Esophagus (tissue), 2 donors: ENCODE measurements at regions not wholly inside any gene's neighbourhood (a gene's known extent, or its start where the extent isn't known, plus 50 kb on each side); places are given as distances from the start of the nearest gene placed in this dataset.

Experiments used
- H3K27ac ChIP-seq, 2 donors: one replicate each; pipeline ENCODE4 v1.5.1; 2013; ENCODE audit warnings: low read depth in 2 of 2, mild to moderate bottlenecking in 2 of 2, inconsistent platforms in 1 of 2, low read length in 1 of 2, moderate library complexity in 1 of 2
- H3K27me3 ChIP-seq, 2 donors: one replicate each; pipeline ENCODE4 v1.6.1; 2013; ENCODE audit warnings: low read length in 2 of 2, control low read depth in 1 of 2, mild to moderate bottlenecking in 1 of 2; ENCODE audit not compliant: insufficient read depth in 2 of 2, control insufficient read depth in 1 of 2
- H3K36me3 ChIP-seq, 2 donors: one replicate each; pipeline ENCODE4 v1.6.1; 2013; ENCODE audit warnings: low read length in 1 of 2; ENCODE audit not compliant: control insufficient read depth in 2 of 2, insufficient read depth in 2 of 2
- H3K4me1 ChIP-seq, 2 donors: one replicate each; pipeline ENCODE4 v1.6.1; 2013; ENCODE audit warnings: low read length in 1 of 2; ENCODE audit not compliant: control insufficient read depth in 2 of 2, insufficient read depth in 2 of 2
- H3K4me3 ChIP-seq, 2 donors: one replicate each; pipeline ENCODE4 v1.5.1; 2013; ENCODE audit warnings: low read length in 2 of 2, mild to moderate bottlenecking in 2 of 2, low read depth in 1 of 2, moderate library complexity in 1 of 2
- H3K9me3 ChIP-seq, 2 donors: one replicate each; pipeline ENCODE4 v1.6.1; 2013; ENCODE audit warnings: mild to moderate bottlenecking in 2 of 2, low read depth in 1 of 2, low read length in 1 of 2, moderate library complexity in 1 of 2; ENCODE audit not compliant: control insufficient read depth in 2 of 2, insufficient read depth in 1 of 2
- WGBS, 2 donors: extraction: QIAGEN DNeasy Blood & Tissue Kit; methylation state at CpG; one replicate each; pipeline ENCODE4 v1.1.7; 2013; 5-methylcytosine and 5-hydroxymethylcytosine counted together
- donor health status: healthy with polysubstance abuse.
- donor health status: Bipolar disorder and iron deficiency.

- Histone ChIP-seq H3K27me3 (peaks cover 0 to 2% of the 10 kb centered on the region in 2 donors), H3K4me3 (no peak overlapping the region), H3K9me3 (no peaks in the 10 kb centered on the region), H3K27ac (no peak overlapping the region), H3K36me3 (no peaks in the 10 kb centered on the region), H3K4me1 (no peaks in the 10 kb centered on the region)
- WGBS, 2 donors, result 41 to 46% methylated on average over 2 of the region's 2 CpGs
Observed at GRCh38 chr4:187098429-187098828, 374.8 kb upstream of the FAT1 start.

- Histone ChIP-seq H3K27me3 (no peaks in the 10 kb centered on the region), H3K9me3 (no peaks in the 10 kb centered on the region), H3K4me3 (no peak overlapping the region), H3K36me3 (no peaks in the 10 kb centered on the region), H3K27ac (no peak overlapping the region), H3K4me1 (no peaks in the 10 kb centered on the region)
- WGBS, 2 donors, result 81 to 85% methylated on average over 4 of the region's 4 CpGs
Observed at GRCh38 chr4:187103351-187103750, 379.7 kb upstream of the FAT1 start.

- Histone ChIP-seq H3K36me3 (no peaks in the 10 kb centered on the region), H3K27me3 (no peaks in the 10 kb centered on the region), H3K4me1 (no peaks in the 10 kb centered on the region), H3K27ac (no peak overlapping the region), H3K4me3 (no peak overlapping the region), H3K9me3 (no peaks in the 10 kb centered on the region)
- WGBS, 2 donors, result 81 to 91% methylated on average over 3 of the region's 3 CpGs
Observed at GRCh38 chr4:187108845-187109244, 385.2 kb upstream of the FAT1 start.

GRCh38 chr4:187109636-187110035 is 386.0 kb upstream of the FAT1 start:
- H3K9me3 ChIP-seq, result no peaks in the 10 kb centered on the region
- H3K27me3 ChIP-seq, result no peaks in the 10 kb centered on the region
- H3K4me3 ChIP-seq, result no peak overlapping the region
- WGBS, 2 donors, result 86 to 90% methylated on average over 7 of the region's 7 CpGs
- H3K27ac ChIP-seq, result no peak overlapping the region
- no peaks in the 10 kb centered on the region for H3K36me3 ChIP-seq
- no peaks in the 10 kb centered on the region for H3K4me1 ChIP-seq

GRCh38 chr4:187118166-187118565 is 394.5 kb upstream of the FAT1 start:
- H3K9me3 ChIP-seq, result no peaks in the 10 kb centered on the region
- 77 to 83% methylated on average over 4 of the region's 4 CpGs for WGBS, 2 donors

GRCh38 chr4:187118602-187119120 is 395.0 kb upstream of the FAT1 start:
- H3K27me3 ChIP-seq, result no peaks in the 10 kb centered on the region
- H3K27ac ChIP-seq, result no peak overlapping the region
- no peaks in the 10 kb centered on the region for H3K4me1 ChIP-seq
- no peaks in the 10 kb centered on the region for H3K9me3 ChIP-seq
- no peaks in the 10 kb centered on the region for H3K36me3 ChIP-seq
- no peak overlapping the region for H3K4me3 ChIP-seq
- WGBS, 2 donors, result 85% methylated on average over 1 of the region's 1 CpG

More at GRCh38 chr4:187118166-187118565, 394.5 kb upstream of the FAT1 start:
- Histone ChIP-seq H3K4me3 (no peak overlapping the region), H3K4me1 (no peaks in the 10 kb centered on the region), H3K36me3 (no peaks in the 10 kb centered on the region), H3K27ac (no peak overlapping the region), H3K27me3 (no peaks in the 10 kb centered on the region)

- Histone ChIP-seq H3K4me1 (no peaks in the 10 kb centered on the region), H3K9me3 (no peaks in the 10 kb centered on the region), H3K4me3 (no peak overlapping the region), H3K27ac (no peak overlapping the region), H3K27me3 (no peaks in the 10 kb centered on the region), H3K36me3 (no peaks in the 10 kb centered on the region)
- WGBS, 2 donors, result 81 to 85% methylated on average over 12 of the region's 12 CpGs
Observed at GRCh38 chr4:187124331-187124730, 400.7 kb upstream of the FAT1 start.

GRCh38 chr4:187125062-187125461 is 401.4 kb upstream of the FAT1 start:
- 95 to 96% methylated on average over 19 of the region's 19 CpGs for WGBS, 2 donors

GRCh38 chr4:187127456-187127855 is 403.8 kb upstream of the FAT1 start:
- Histone ChIP-seq H3K27me3 (no peaks in the 10 kb centered on the region), H3K9me3 (no peaks in the 10 kb centered on the region), H3K36me3 (no peaks in the 10 kb centered on the region), H3K4me1 (no peaks in the 10 kb centered on the region), H3K27ac (no peak overlapping the region), H3K4me3 (no peak overlapping the region)
- 86 to 91% methylated on average over 3 of the region's 3 CpGs for WGBS, 2 donors

More at GRCh38 chr4:187125062-187125461, 401.4 kb upstream of the FAT1 start:
- Histone ChIP-seq H3K4me3 (no peak overlapping the region), H3K27ac (no peak overlapping the region), H3K9me3 (no peaks in the 10 kb centered on the region), H3K27me3 (no peaks in the 10 kb centered on the region), H3K4me1 (no peaks in the 10 kb centered on the region), H3K36me3 (no peaks in the 10 kb centered on the region)

GRCh38 chr4:187128222-187128621 is 404.6 kb upstream of the FAT1 start:
- 78 to 86% methylated on average over 11 of the region's 11 CpGs for WGBS, 2 donors
- no peak overlapping the region for H3K4me3 ChIP-seq
- H3K27me3 ChIP-seq, result no peaks in the 10 kb centered on the region
- H3K27ac ChIP-seq, result no peak overlapping the region
- H3K9me3 ChIP-seq, result no peaks in the 10 kb centered on the region
- H3K4me1 ChIP-seq, result no peaks in the 10 kb centered on the region
- no peaks in the 10 kb centered on the region for H3K36me3 ChIP-seq
